ENCODE measurements at regions not wholly inside any gene's neighbourhood (a gene's known extent, or its start where the extent isn't known, plus 50 kb on each side); places are given as distances from the start of the nearest gene placed in this dataset.

- DNase-seq (ENCODE audit: low spot score) = no peak
Measured at GRCh38 chr11:70796648-70797227, 398.4 kb downstream of the CTTN start.

- DNase-seq (ENCODE audit: low spot score) = no peak
Measured at GRCh38 chr11:70798296-70798695, 400.0 kb downstream of the CTTN start.

GRCh38 chr11:70799386-70799785 is 401.1 kb downstream of the CTTN start:
- no peak for DNase-seq (ENCODE audit: low spot score)

GRCh38 chr11:70802185-70802584 is 403.9 kb downstream of the CTTN start:
- no peak for DNase-seq (ENCODE audit: low spot score)

- DNase-seq (ENCODE audit: low spot score) = no peak
Measured at GRCh38 chr11:70804139-70804837, 406.0 kb downstream of the CTTN start.

GRCh38 chr11:70805243-70805642 is 406.9 kb downstream of the CTTN start:
- no peak for DNase-seq (ENCODE audit: low spot score)

GRCh38 chr11:70805971-70806370 is 407.6 kb downstream of the CTTN start:
- DNase-seq (ENCODE audit: low spot score) = no peak

GRCh38 chr11:70806461-70807194 is 408.3 kb downstream of the CTTN start:
- no peak for DNase-seq (ENCODE audit: low spot score)

- no peak for DNase-seq (ENCODE audit: low spot score)
Measured at GRCh38 chr11:70807195-70807543, 408.8 kb downstream of the CTTN start.

GRCh38 chr11:70808686-70809375 is 410.5 kb downstream of the CTTN start:
- DNase-seq (ENCODE audit: low spot score) = no peak

GRCh38 chr11:70810133-70810532 is 411.8 kb downstream of the CTTN start:
- DNase-seq (ENCODE audit: low spot score) = no peak

- no peak for DNase-seq (ENCODE audit: low spot score)
Measured at GRCh38 chr11:70810681-70811080, 412.4 kb downstream of the CTTN start.

- DNase-seq (ENCODE audit: low spot score) = no peak
Measured at GRCh38 chr11:70811483-70811882, 413.2 kb downstream of the CTTN start.

- no peak for DNase-seq (ENCODE audit: low spot score)
Measured at GRCh38 chr11:70811915-70812314, 413.6 kb downstream of the CTTN start.

GRCh38 chr11:70812472-70812871 is 414.1 kb downstream of the CTTN start:
- no peak for DNase-seq (ENCODE audit: low spot score)

- DNase-seq (ENCODE audit: low spot score) = no peak
Measured at GRCh38 chr11:70813651-70814050, 415.3 kb downstream of the CTTN start.

GRCh38 chr11:70815485-70815832 is 417.1 kb downstream of the CTTN start:
- no peak for DNase-seq (ENCODE audit: low spot score)

GRCh38 chr11:70816156-70816678 is 417.9 kb downstream of the CTTN start:
- DNase-seq (ENCODE audit: low spot score) = no peak

- DNase-seq (ENCODE audit: low spot score) = no peak
Measured at GRCh38 chr11:70818351-70818750, 420.0 kb downstream of the CTTN start.

- no peak for DNase-seq (ENCODE audit: low spot score)
Measured at GRCh38 chr11:70819022-70819421, 420.7 kb downstream of the CTTN start.

GRCh38 chr11:70820311-70820710 is 422.0 kb downstream of the CTTN start:
- no peak for DNase-seq (ENCODE audit: low spot score)

- DNase-seq (ENCODE audit: low spot score) = no peak
Measured at GRCh38 chr11:70820712-70821111, 422.4 kb downstream of the CTTN start.

- no peak for DNase-seq (ENCODE audit: low spot score)
Measured at GRCh38 chr11:70823771-70824170, 425.4 kb downstream of the CTTN start.

Data from CD4-positive, alpha-beta T cell treated with Interleukin-6 at 100 ng/mL for 8 hours (primary cell).